ENCODE measurements at regions not wholly inside any gene's neighbourhood (a gene's known extent, or its start where the extent isn't known, plus 50 kb on each side); places are given as distances from the start of the nearest gene placed in this dataset.

- in situ Hi-C loops (cut with MboI; ENCODE audit: low sequenced_read_pairs, unreplicated experiment): no loop called here
- TF ChIP-seq CTCF (IDR thresholded peaks at IDR 0.05; ENCODE audit: borderline replicate concordance, control extremely low read depth, extremely low read depth, insufficient read depth, missing control alignments): no peak
- no peak for DNase-seq (ENCODE audit: low spot score)
These were observed 157.3 kb upstream of the UBE2E1 start for GRCh38 chr3:23648326-23648995.

GRCh38 chr3:23648996-23649395 lies 156.8 kb upstream of the UBE2E1 start:
- no peak for TF ChIP-seq CTCF (IDR thresholded peaks at IDR 0.05; ENCODE audit: borderline replicate concordance, control extremely low read depth, extremely low read depth, insufficient read depth, missing control alignments)
- in situ Hi-C loops (cut with MboI; ENCODE audit: low sequenced_read_pairs, unreplicated experiment): no loop called here
- DNase-seq (ENCODE audit: low spot score): no peak

DNA sequence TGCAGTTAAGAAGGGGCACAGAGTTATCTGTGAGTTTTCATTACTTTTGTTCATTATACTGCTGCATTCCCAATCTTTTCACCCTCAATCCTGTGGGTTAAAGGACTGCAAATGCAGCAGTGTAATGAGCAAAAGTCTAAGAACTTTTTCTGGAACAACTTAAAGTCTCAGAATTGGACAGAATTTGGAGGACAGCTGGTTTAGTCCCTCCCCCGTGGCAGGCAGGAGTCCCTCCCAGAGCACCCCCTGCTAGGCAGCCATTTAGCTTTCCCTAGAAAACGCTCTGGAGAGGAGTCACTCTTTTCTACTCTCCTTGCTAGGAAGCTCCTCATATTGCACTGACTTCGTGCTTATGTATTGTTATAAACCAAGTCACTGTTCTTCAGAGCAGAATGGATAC lies 156.3 kb upstream of the UBE2E1 start:
- in situ Hi-C loops (cut with MboI; ENCODE audit: low sequenced_read_pairs, unreplicated experiment): no loop called here
- no peak for DNase-seq (ENCODE audit: low spot score)
- TF ChIP-seq CTCF (IDR thresholded peaks at IDR 0.05; ENCODE audit: borderline replicate concordance, control extremely low read depth, extremely low read depth, insufficient read depth, missing control alignments): no peak

DNA sequence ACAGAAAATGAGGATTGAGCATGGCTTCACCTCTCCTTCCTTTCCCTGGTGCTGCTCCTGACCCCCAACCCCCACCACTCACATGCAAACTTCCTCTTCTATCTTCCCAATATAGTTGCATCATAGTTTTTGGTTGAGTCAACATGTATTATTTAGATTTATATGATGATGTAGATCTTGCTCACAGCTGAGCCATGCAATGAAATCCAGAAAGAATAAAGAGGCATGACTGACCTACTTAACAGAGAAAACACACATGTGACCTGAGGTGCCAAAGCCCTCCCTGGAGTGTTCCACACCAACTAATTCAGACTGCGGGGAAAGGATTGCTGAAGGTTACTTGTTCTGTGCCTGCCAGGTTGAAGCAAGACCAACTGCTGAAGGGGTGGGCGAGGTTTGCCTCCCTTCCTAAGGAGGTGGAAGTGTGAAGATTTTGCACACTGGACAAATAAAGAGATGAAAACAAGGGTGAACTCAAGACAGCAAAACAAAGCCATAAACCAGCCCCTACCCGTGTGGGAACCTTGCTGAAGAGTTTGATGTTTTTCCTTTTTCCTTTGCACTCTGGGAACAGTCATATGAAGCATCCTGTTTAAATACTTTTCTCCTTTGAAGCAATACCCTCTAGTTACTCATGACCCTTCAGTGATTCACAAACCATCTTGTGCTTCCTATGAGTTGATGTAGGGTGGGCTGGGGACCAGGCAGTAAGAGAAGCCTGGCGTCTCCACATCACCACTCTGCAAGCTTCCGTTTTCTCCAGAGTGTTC lies 155.2 kb upstream of the UBE2E1 start:
- in situ Hi-C loops (cut with MboI; ENCODE audit: low sequenced_read_pairs, unreplicated experiment): no loop called here
- no peak for TF ChIP-seq CTCF (IDR thresholded peaks at IDR 0.05; ENCODE audit: borderline replicate concordance, control extremely low read depth, extremely low read depth, insufficient read depth, missing control alignments)
- no peak for DNase-seq (ENCODE audit: low spot score)

- no peak for TF ChIP-seq CTCF (IDR thresholded peaks at IDR 0.05; ENCODE audit: borderline replicate concordance, control extremely low read depth, extremely low read depth, insufficient read depth, missing control alignments)
- in situ Hi-C loops (cut with MboI; ENCODE audit: low sequenced_read_pairs, unreplicated experiment): no loop called here
- peak; percentile 61 for DNase-seq (ENCODE audit: low spot score)
These were observed 151.9 kb upstream of the UBE2E1 start for GRCh38 chr3:23653647-23654525.

DNA sequence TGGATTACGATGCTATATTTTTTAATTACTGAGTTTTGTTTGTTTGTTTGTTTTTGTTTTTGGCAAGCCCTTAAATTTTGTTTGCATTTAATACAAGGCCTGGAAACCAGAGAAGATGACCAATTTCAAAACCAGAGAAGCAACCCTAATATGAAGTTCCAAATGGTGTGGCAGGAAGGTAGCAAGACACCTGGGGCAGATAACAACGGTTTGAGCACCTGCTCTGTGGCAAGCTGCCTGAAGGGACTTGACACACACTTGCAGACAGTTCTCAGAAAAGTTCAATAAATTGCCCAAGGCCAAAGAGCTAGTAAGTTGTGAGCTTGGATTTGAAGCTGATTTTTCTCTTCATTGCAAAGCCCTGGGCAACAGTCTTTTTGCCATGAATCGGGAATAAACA lies 151.2 kb upstream of the UBE2E1 start:
- DNase-seq (ENCODE audit: low spot score): peak; percentile 27
- no peak for TF ChIP-seq CTCF (IDR thresholded peaks at IDR 0.05; ENCODE audit: borderline replicate concordance, control extremely low read depth, extremely low read depth, insufficient read depth, missing control alignments)
- in situ Hi-C loops (cut with MboI; ENCODE audit: low sequenced_read_pairs, unreplicated experiment): no loop called here

Data from GM13976 (cell line).